ENCODE measurements at regions not wholly inside any gene's neighbourhood (a gene's known extent, or its start where the extent isn't known, plus 50 kb on each side); places are given as distances from the start of the nearest gene placed in this dataset.

GRCh38 chr12:116404247-116404646 lies 126.8 kb upstream of the MED13L start:
- TF ChIP-seq CTCF (IDR thresholded peaks at IDR 0.05): no peak
- no peak for TF ChIP-seq POLR2AphosphoS5 (IDR thresholded peaks at IDR 0.05; ENCODE audit: low read depth, low read length)
- no peak for TF ChIP-seq REST (IDR thresholded peaks at IDR 0.05; ENCODE audit: insufficient read depth in 1 of 2, low read depth in 2 of 2, low read length in 1 of 2)

All from Panc1 (cell line).